ENCODE measurements at regions not wholly inside any gene's neighbourhood (a gene's known extent, or its start where the extent isn't known, plus 50 kb on each side); places are given as distances from the start of the nearest gene placed in this dataset.
"Not testable (repeated sequence)": the region's sequence is repeated elsewhere in the genome, so short reads cannot be mapped to it uniquely, and the experiment has no call there.

GRCh38 chr20:1825507-1825906 lies 69.7 kb upstream of the SIRPA start:
- no peak for DNase-seq

- no peak for DNase-seq
These were observed 70.4 kb upstream of the SIRPA start for GRCh38 chr20:1824834-1825233.

GRCh38 chr20:1824181-1824580 lies 71.0 kb upstream of the SIRPA start:
- no peak for DNase-seq

- DNase-seq: no peak
These were observed 71.8 kb upstream of the SIRPA start for GRCh38 chr20:1823450-1823844.

GRCh38 chr20:1822564-1823449 lies 72.4 kb upstream of the SIRPA start:
- no peak for DNase-seq

- no peak for DNase-seq
These were observed 74.8 kb upstream of the SIRPA start for GRCh38 chr20:1820138-1821079.

GRCh38 chr20:1819311-1820137 lies 75.7 kb upstream of the SIRPA start:
- DNase-seq: no peak

GRCh38 chr20:1818895-1819294 lies 76.3 kb upstream of the SIRPA start:
- no peak for DNase-seq

- no peak for DNase-seq
These were observed 76.9 kb upstream of the SIRPA start for GRCh38 chr20:1818247-1818840.

GRCh38 chr20:1817577-1818211 lies 77.5 kb upstream of the SIRPA start:
- DNase-seq: no peak

- DNase-seq: no peak
These were observed 78.5 kb upstream of the SIRPA start for GRCh38 chr20:1816384-1817381.

GRCh38 chr20:1815502-1816085 lies 79.6 kb upstream of the SIRPA start:
- no peak for DNase-seq

GRCh38 chr20:1814861-1815260 lies 80.3 kb upstream of the SIRPA start:
- not testable (repeated sequence) for DNase-seq

GRCh38 chr20:1813674-1814635 lies 81.3 kb upstream of the SIRPA start:
- no peak for DNase-seq

- DNase-seq: no peak
These were observed 82.1 kb upstream of the SIRPA start for GRCh38 chr20:1813101-1813529.

- no peak for DNase-seq
These were observed 83.3 kb upstream of the SIRPA start for GRCh38 chr20:1811621-1812498.

- DNase-seq: no peak
These were observed 84.1 kb upstream of the SIRPA start for GRCh38 chr20:1810926-1811620.

All from NCI-H1694 (cell line).